AG20443 (cell line): ENCODE measurements at regions not wholly inside any gene's neighbourhood (a gene's known extent, or its start where the extent isn't known, plus 50 kb on each side); places are given as distances from the start of the nearest gene placed in this dataset.

Experiments used
- DNase-seq: peaks from one replicate; pipeline ENCODE4 v3.0.0; 2012; ENCODE audit warnings: low spot score, mixed read lengths

- DNase-seq = peak; percentile 38
Measured at GRCh38 chr13:103282571-103283450, 216.6 kb upstream of the SLC10A2 start.

GRCh38 chr13:103277959-103278694 is 211.9 kb upstream of the SLC10A2 start:
- DNase-seq = no peak

GRCh38 chr13:103276775-103277498 is 210.7 kb upstream of the SLC10A2 start:
- DNase-seq = no peak

GRCh38 chr13:103275722-103276121 is 209.5 kb upstream of the SLC10A2 start:
- DNase-seq = no peak

GRCh38 chr13:103275081-103275480 is 208.9 kb upstream of the SLC10A2 start:
- no peak for DNase-seq

GRCh38 chr13:103273825-103274224 is 207.6 kb upstream of the SLC10A2 start:
- DNase-seq = no peak

GRCh38 chr13:103272770-103273169 is 206.6 kb upstream of the SLC10A2 start:
- DNase-seq = no peak

- no peak for DNase-seq
Measured at GRCh38 chr13:103263448-103263847, 197.2 kb upstream of the SLC10A2 start.

GRCh38 chr13:103255587-103256301 is 189.5 kb upstream of the SLC10A2 start:
- no peak for DNase-seq

GRCh38 chr13:103250071-103250470 is 183.9 kb upstream of the SLC10A2 start:
- DNase-seq = no peak

- no peak for DNase-seq
Measured at GRCh38 chr13:103246581-103247200, 180.5 kb upstream of the SLC10A2 start.

GRCh38 chr13:103243495-103243894 is 177.3 kb upstream of the SLC10A2 start:
- no peak for DNase-seq

GRCh38 chr13:103238441-103238840 is 172.2 kb upstream of the SLC10A2 start:
- DNase-seq = no peak

- no peak for DNase-seq
Measured at GRCh38 chr13:103236213-103236612, 170.0 kb upstream of the SLC10A2 start.

GRCh38 chr13:103229674-103230073 is 163.5 kb upstream of the SLC10A2 start:
- DNase-seq = no peak

GRCh38 chr13:103224804-103225203 is 158.6 kb upstream of the SLC10A2 start:
- no peak for DNase-seq

- no peak for DNase-seq
Measured at GRCh38 chr13:103222683-103223082, 156.5 kb upstream of the SLC10A2 start.

- DNase-seq = no peak
Measured at GRCh38 chr13:103218253-103218652, 152.0 kb upstream of the SLC10A2 start.

- DNase-seq = no peak
Measured at GRCh38 chr13:103213152-103213551, 146.9 kb upstream of the SLC10A2 start.

GRCh38 chr13:103210348-103210747 is 144.1 kb upstream of the SLC10A2 start:
- no peak for DNase-seq

- DNase-seq = no peak
Measured at GRCh38 chr13:103203735-103204330, 137.6 kb upstream of the SLC10A2 start.
